SU-DHL-6 (cell line): ENCODE measurements at regions not wholly inside any gene's neighbourhood (a gene's known extent, or its start where the extent isn't known, plus 50 kb on each side); places are given as distances from the start of the nearest gene placed in this dataset.

Experiments used
- EZH2phosphoT487 ChIP-seq: fragments of 200-600 bp; sonication (generic), shearing (Covaris generic); conservative IDR thresholded peaks from 2 replicates; pipeline ENCODE4 v1.6.1; 2018; ENCODE audit warnings: mild to moderate bottlenecking, antibody characterized with exemption, low read length, moderate library complexity, mixed read lengths
- TF ChIP-seq, protein P1 (sequence below): fragments of 200-600 bp; sonication (generic); IDR thresholded peaks from one replicate; pipeline ENCODE4 v1.5.1; 2017; ENCODE audit warnings: antibody characterized with exemption, mild to moderate bottlenecking, low read length, moderate library complexity; ENCODE audit not compliant: insufficient read depth, poor library complexity, severe bottlenecking

DNA sequence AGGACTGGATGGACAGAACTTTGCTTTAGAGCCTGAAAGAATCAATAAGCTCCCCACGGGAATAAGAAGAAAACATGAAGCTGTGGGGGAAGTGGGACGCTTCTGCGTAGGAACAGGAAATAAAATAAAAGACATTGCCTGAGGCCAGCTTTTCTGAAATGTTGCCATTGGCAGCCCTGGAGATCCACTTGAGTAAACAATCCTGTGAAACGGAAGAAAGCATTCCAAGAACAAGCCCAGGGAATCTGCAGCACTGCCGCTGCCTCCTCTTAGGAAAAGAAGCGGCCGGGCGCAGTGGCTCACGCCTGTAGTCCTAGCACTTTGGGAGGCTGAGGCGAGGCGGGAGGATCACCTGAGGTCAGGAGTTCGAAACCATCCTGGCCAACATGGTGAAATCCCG, 182.3 kb upstream of the RALGAPA2 start:
- TF ChIP-seq, protein P1, sequence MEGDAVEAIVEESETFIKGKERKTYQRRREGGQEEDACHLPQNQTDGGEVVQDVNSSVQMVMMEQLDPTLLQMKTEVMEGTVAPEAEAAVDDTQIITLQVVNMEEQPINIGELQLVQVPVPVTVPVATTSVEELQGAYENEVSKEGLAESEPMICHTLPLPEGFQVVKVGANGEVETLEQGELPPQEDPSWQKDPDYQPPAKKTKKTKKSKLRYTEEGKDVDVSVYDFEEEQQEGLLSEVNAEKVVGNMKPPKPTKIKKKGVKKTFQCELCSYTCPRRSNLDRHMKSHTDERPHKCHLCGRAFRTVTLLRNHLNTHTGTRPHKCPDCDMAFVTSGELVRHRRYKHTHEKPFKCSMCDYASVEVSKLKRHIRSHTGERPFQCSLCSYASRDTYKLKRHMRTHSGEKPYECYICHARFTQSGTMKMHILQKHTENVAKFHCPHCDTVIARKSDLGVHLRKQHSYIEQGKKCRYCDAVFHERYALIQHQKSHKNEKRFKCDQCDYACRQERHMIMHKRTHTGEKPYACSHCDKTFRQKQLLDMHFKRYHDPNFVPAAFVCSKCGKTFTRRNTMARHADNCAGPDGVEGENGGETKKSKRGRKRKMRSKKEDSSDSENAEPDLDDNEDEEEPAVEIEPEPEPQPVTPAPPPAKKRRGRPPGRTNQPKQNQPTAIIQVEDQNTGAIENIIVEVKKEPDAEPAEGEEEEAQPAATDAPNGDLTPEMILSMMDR, result no peak
- no peak for TF ChIP-seq EZH2phosphoT487
